Cardiac fibroblast (primary cell): ENCODE measurements at regions not wholly inside any gene's neighbourhood (a gene's known extent, or its start where the extent isn't known, plus 50 kb on each side); places are given as distances from the start of the nearest gene placed in this dataset.
A peak's percentile ranks its signal among the peaks of the same experiment; 100 is the strongest.

Experiments used
- DNase-seq, 2 donors: peaks; one replicate each; pipeline versions ENCODE4 v3.0.0 to v3.0.0-alpha.2; 2010; ENCODE audit warnings: low read depth in 2 of 2
- H3K4me3 ChIP-seq, 2 donors: replicated peaks in 1 of 2; 1 replicate in 1 of 2; 2 replicates in 1 of 2; pipeline ENCODE4 v1.5.1; 2011; ENCODE audit warnings: low read depth in 2 of 2, low read length in 2 of 2, mild to moderate bottlenecking in 2 of 2, moderate library complexity in 1 of 2
- TF ChIP-seq, protein P1 (sequence below): IDR thresholded peaks from one replicate; pipeline ENCODE4 v1.5.1; 2011; ENCODE audit warnings: low read depth, mild to moderate bottlenecking, low read length, inconsistent platforms

DNA sequence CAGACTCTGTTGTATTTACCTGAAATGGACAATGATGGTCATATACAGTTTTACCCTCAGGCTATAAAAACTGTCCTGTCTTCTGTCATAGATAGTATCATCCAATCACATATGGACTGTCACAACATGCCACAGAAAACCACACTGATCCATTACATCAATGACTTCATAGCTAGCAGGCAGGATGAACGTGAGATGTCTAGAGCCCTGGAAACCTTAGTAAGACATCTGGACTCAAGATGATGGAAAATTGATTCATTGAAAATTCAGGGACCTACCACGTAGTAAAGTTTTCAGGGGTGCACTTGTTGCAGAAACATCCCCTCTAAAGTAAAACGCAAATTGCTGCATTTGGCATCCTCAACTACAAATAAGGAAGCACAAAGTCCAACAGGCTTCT, 284.4 kb upstream of the RGMB start:
- no peak overlapping the region for H3K4me3 ChIP-seq
- DNase-seq: no peak
- TF ChIP-seq, protein P1, sequence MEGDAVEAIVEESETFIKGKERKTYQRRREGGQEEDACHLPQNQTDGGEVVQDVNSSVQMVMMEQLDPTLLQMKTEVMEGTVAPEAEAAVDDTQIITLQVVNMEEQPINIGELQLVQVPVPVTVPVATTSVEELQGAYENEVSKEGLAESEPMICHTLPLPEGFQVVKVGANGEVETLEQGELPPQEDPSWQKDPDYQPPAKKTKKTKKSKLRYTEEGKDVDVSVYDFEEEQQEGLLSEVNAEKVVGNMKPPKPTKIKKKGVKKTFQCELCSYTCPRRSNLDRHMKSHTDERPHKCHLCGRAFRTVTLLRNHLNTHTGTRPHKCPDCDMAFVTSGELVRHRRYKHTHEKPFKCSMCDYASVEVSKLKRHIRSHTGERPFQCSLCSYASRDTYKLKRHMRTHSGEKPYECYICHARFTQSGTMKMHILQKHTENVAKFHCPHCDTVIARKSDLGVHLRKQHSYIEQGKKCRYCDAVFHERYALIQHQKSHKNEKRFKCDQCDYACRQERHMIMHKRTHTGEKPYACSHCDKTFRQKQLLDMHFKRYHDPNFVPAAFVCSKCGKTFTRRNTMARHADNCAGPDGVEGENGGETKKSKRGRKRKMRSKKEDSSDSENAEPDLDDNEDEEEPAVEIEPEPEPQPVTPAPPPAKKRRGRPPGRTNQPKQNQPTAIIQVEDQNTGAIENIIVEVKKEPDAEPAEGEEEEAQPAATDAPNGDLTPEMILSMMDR: no peak

DNA sequence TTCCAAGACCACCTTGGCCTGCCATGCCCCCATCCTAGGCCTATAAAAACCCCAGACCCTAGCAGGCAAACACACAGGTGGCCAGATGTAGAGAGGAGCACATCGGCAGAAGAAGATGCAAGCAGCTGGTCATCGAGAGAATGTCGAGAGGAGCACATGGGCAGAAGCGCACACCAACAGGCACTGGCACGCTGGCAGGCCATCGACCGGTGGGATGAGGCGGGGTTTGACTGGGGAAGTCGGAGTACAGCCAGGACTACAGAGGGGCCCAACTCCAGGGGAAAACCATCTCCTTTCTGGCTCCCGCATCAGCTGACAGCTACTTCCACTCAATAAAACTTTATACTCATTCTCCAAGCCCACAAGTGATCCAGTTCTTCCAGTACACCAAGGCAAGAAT, 283.1 kb upstream of the RGMB start:
- no peak overlapping the region for H3K4me3 ChIP-seq
- DNase-seq: no peak
- TF ChIP-seq, protein P1: no peak

DNA sequence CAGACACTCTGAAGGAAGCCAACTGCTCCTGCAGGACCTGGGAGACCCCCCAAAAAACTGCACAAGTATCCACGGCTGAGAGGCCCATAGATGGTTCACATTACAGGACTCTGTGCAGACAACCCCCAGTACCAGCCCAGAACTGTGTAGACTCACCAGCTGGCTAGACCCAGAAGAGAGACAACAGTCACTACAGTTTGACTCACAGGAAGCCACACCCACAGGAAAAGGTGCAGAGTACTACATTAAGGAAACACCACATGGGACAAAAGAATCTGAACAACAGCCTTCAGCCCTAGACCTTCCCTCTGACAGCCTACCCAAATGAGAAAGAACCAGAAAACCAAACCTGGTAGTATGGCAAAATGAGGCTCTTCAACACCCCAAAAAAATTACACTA, 281.2 kb upstream of the RGMB start:
- TF ChIP-seq, protein P1: no peak
- peak in 1 of 2 donors; percentile 73 for DNase-seq
- H3K4me3 ChIP-seq: no peak overlapping the region

DNA sequence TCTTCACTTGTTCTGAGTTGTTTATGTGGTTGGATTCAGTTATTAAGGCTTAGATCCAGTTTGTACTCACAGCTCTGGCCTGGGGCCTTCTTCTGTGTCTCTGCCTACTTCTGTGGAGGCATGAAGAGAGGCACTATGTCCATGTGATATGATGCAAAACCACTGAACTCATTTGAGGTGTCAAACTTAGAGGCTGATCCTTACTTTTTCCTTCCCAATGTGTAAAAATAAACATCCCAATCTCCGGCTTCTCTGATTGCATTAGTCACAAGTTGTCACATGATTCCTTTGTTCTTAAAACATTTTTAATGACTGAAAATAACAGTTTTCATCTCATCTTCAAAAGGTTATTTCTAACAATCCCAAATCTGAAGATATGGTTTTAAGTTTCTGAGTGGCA, 276.0 kb upstream of the RGMB start:
- TF ChIP-seq, protein P1: no peak
- peak in 1 of 2 donors; percentile 3 for DNase-seq
- no peak overlapping the region for H3K4me3 ChIP-seq

DNA sequence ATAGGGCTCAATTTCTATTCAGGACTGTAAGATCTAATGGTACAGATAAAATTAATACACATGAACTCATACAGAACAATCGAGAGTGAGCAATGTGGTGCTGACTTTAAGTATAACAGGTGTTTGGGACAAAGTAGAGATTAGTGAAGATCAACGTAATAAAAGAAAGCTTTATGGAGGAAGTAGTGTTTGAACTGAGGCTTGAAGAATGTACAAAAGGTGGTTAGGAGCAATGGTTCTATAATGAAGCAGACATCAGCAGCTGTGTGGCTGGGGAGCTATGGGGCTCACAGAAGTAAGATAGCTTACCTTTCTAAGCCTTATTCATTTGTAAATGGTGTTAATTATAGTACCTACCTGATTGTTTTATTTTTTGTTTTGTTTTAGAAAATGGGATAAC, 275.4 kb upstream of the RGMB start:
- no peak overlapping the region for H3K4me3 ChIP-seq
- TF ChIP-seq, protein P1: no peak
- DNase-seq: no peak

DNA sequence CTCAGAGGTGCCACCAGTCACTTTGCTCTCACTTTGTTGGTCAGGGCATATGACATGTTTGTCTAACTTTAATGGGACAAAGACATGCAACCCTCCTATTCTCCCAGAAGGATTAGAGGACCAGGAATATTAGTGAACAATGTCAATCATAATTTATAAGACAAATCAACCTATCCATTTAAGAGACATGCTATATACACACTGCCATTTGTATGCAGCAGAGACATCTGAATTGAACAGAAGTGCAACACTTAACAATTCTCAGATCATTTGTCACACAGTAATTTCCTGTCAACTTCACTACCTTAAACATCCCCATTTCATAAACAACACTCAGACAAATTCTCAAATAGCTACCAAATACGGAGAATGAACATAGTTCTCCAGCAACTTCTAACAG, 273.6 kb upstream of the RGMB start:
- TF ChIP-seq, protein P1: no peak
- no peak overlapping the region for H3K4me3 ChIP-seq
- DNase-seq: no peak

DNA sequence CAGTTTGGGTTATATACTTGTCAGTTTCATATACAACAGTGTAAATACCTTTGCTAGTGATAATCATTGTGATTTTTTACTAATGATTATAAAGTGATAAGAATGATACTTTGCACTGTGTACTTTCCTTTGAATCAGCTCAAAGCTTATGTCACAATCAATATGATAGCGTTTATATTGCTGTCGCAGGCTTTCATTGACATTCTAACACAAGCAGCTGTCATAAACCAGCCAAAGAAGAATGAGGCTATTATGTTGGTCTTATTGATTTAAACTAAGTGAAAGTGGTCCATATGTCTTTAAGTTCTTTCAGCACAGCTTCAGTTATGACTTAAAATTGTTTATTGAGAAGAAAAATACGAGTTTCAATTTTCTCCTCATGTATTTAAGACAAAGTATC, 272.7 kb upstream of the RGMB start:
- TF ChIP-seq, protein P1: no peak
- H3K4me3 ChIP-seq: no peak overlapping the region
- no peak for DNase-seq
